GM18498 (cell line): ENCODE measurements at regions not wholly inside any gene's neighbourhood (a gene's known extent, or its start where the extent isn't known, plus 50 kb on each side); places are given as distances from the start of the nearest gene placed in this dataset.
A peak's percentile ranks its signal among the peaks of the same experiment; 100 is the strongest.

Experiments
- ATAC-seq: cut with Tn5 transposase; IDR thresholded peaks from one replicate; pipeline ENCODE4 v1.9.1; 2021; ENCODE audit warnings: mild to moderate bottlenecking, moderate library complexity; ENCODE audit not compliant: unreplicated experiment

- no peak for ATAC-seq
Measured at GRCh38 chr2:60174146-60174545, 379.3 kb downstream of the BCL11A start.

- ATAC-seq: no peak
Measured at GRCh38 chr2:60172801-60173200, 380.7 kb downstream of the BCL11A start.

- no peak for ATAC-seq
Measured at GRCh38 chr2:60170272-60170671, 383.2 kb downstream of the BCL11A start.

GRCh38 chr2:60168247-60168646 is 385.2 kb downstream of the BCL11A start:
- ATAC-seq: no peak

GRCh38 chr2:60167089-60167488 is 386.4 kb downstream of the BCL11A start:
- no peak for ATAC-seq

- no peak for ATAC-seq
Measured at GRCh38 chr2:60163691-60164090, 389.8 kb downstream of the BCL11A start.

GRCh38 chr2:60159519-60159918 is 393.9 kb downstream of the BCL11A start:
- no peak for ATAC-seq

- ATAC-seq: peak; percentile 57
Measured at GRCh38 chr2:60158262-60158661, 395.2 kb downstream of the BCL11A start.

- no peak for ATAC-seq
Measured at GRCh38 chr2:60157283-60157682, 396.2 kb downstream of the BCL11A start.

- ATAC-seq: no peak
Measured at GRCh38 chr2:60154142-60154541, 399.3 kb downstream of the BCL11A start.

- no peak for ATAC-seq
Measured at GRCh38 chr2:60152226-60152833, 401.1 kb downstream of the BCL11A start.

- no peak for ATAC-seq
Measured at GRCh38 chr2:60149176-60149575, 404.3 kb downstream of the BCL11A start.

GRCh38 chr2:60148716-60149115 is 404.7 kb downstream of the BCL11A start:
- no peak for ATAC-seq

- ATAC-seq: no peak
Measured at GRCh38 chr2:60140185-60140584, 413.3 kb downstream of the BCL11A start.

- no peak for ATAC-seq
Measured at GRCh38 chr2:60136913-60137312, 416.5 kb downstream of the BCL11A start.

- no peak for ATAC-seq
Measured at GRCh38 chr2:60127191-60127590, 426.3 kb downstream of the BCL11A start.

GRCh38 chr2:60125611-60126426 is 427.6 kb downstream of the BCL11A start:
- ATAC-seq: no peak

- no peak for ATAC-seq
Measured at GRCh38 chr2:60119778-60120177, 433.7 kb downstream of the BCL11A start.

- ATAC-seq: no peak
Measured at GRCh38 chr2:60118917-60119316, 434.5 kb downstream of the BCL11A start.

- ATAC-seq: no peak
Measured at GRCh38 chr2:60118061-60118460, 435.4 kb downstream of the BCL11A start.

- no peak for ATAC-seq
Measured at GRCh38 chr2:60116161-60116875, 437.1 kb downstream of the BCL11A start.

- ATAC-seq: no peak
Measured at GRCh38 chr2:60109744-60110143, 443.7 kb downstream of the BCL11A start.
